ENCODE measurements at regions not wholly inside any gene's neighbourhood (a gene's known extent, or its start where the extent isn't known, plus 50 kb on each side); places are given as distances from the start of the nearest gene placed in this dataset.

GRCh38 chr3:145483992-145484391 is 677.0 kb downstream of the PLOD2 start:
- TF ChIP-seq CTCF (conservative IDR thresholded peaks at IDR 0.05 in 1 of 2, IDR thresholded peaks at IDR 0.05 in 1 of 2; ENCODE audit: low read depth in 1 of 2, low read length in 2 of 2) (no peak), EZH2 (IDR thresholded peaks at IDR 0.05; ENCODE audit: low read length, missing control alignments) (no peak)
